GM19395 (cell line): ENCODE measurements at regions not wholly inside any gene's neighbourhood (a gene's known extent, or its start where the extent isn't known, plus 50 kb on each side); places are given as distances from the start of the nearest gene placed in this dataset.
"Not testable (repeated sequence)": the region's sequence is repeated elsewhere in the genome, so short reads cannot be mapped to it uniquely, and the experiment has no call there.

Experiments
- ATAC-seq: cut with Tn5 transposase; IDR thresholded peaks from one replicate; pipeline ENCODE4 v1.9.1; 2021; ENCODE audit warnings: mild to moderate bottlenecking, moderate library complexity; ENCODE audit not compliant: unreplicated experiment

DNA sequence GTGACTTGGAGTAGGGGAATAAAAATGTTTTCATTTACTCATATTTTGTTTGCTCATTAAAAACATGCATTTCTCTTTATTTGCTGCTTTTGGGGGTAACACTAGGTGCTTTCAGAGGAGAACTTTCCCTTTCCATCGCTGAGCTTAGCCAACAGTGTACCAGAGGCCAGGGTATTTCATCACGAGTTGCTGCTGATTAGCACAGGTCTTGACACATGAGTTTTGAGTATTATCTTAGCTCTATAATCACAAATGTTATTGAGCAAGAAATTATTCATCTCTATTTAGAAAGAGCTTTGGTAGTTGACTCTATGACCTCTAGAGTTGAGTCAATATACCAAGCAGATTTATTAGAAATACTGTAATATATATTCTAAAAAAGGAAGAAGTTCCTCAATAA is 375.9 kb downstream of the NXPH1 start:
- no peak for ATAC-seq

DNA sequence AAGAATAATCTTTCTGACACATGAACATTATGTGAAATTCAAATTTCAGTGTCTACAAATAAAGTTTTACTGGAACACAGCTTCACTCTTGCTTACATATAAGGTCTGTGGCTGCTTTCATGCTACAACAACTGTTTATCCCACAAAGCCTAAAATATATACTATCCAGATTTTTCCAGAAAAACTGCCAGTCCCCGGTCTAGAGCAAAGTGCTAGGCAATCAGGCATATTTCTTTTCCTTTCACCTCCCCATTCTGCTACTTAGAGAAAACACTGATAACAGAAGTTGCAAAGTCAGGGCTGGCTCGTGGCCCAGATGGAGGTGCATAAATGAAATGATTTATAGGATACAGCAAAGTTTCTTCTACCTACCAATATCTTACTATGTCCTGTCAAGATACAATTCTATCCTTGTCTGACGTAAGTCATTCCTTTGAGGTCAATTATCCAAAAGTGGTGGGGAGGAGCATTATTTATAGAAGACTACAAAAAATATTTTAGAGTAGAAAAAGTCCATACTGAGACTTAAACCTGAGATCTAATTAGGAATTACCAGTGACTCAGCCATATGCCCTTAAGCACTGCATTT is 384.1 kb downstream of the NXPH1 start:
- no peak for ATAC-seq

DNA sequence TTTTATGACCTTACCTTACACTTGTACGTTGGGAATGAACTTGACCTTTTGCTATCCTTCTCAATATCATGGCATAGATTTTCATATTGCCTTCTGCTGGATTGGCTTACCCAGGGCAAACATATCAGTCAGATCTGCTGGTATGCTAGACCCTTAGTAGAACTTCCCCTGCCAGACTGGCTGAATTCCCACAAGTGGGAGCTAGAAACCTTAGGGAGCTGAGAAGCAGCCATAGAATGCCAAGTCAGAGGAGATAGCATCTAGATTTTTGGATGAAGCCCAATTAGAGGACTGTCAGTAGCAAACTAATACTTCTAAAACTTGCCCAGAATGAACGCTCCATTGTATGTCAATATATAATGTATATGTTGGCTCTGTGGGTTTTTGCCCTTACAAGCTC is 385.0 kb downstream of the NXPH1 start:
- no peak for ATAC-seq

DNA sequence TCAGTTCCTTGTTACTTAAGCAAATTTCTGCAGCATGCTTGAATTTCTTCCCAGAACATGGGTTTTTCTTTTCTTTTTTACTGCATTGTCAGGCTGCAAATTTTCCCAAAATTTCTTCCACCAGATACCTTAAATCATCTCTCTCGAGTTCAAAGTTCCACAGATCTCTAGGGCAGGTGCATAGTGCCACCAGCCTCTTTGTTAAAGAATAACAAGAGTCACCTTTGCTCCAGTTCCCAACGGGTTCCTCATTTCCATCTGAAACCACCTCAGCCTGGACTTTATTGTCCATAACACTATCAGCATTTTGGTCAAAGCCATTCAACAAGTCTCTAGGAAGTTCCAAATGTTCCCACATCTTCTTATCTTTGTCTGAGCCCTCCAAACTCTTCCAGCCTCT is 389.2 kb downstream of the NXPH1 start:
- ATAC-seq, result no peak

DNA sequence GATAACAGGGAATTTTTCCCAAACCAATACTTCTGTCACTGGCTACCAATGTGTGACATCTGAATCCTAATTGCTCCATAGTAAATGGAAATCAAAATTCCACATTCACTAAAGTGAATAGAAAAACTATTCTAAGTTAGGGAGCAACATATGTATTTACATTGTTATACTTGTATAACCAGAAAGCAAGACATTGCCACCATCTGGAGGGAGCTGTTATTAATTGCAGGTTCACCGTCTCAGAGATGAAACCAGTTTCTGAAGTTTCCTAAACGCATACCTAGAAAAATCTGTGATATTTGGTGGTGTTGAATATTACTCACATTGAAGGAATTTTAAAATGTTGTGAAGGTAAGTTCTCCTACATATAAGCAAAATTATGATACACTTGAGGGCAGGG is 390.1 kb downstream of the NXPH1 start:
- ATAC-seq, result no peak

DNA sequence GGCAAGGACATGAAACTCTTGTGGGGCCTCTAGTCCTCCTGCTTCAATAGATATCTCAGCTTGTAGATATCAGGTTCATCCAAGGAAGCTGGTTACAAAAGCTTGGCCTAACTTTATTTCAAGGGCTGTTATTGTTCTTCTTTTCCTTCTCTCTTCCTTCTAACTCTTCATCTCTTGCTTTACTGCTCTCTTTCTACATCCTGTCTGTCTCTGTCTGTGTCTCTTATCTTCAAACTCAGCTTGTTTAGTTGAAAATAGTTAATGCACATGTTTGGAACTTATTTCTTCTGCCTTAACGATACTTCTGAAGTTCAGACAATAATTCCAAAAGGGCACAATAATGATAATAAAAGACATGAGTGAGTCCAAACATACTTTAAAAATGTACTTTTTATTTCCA is 393.9 kb downstream of the NXPH1 start:
- no peak for ATAC-seq

DNA sequence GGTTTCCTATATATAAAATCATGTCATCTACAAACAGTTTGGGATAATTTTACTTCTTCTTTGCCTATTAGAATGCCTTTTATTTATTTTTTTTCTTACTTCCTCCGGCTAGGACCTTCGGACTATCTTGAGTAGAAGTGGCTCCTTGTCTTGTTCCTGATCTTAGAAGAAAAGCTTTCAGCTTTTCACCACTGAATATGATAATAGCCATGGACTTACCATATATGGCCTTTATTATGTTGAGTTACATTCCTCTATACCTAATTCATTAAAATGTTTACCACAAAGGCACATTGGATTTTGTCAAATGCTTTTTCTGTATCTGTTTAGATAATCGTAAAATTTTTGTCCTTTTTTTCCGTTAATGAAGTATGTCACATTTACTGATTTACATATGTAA is 395.7 kb downstream of the NXPH1 start:
- no peak for ATAC-seq

DNA sequence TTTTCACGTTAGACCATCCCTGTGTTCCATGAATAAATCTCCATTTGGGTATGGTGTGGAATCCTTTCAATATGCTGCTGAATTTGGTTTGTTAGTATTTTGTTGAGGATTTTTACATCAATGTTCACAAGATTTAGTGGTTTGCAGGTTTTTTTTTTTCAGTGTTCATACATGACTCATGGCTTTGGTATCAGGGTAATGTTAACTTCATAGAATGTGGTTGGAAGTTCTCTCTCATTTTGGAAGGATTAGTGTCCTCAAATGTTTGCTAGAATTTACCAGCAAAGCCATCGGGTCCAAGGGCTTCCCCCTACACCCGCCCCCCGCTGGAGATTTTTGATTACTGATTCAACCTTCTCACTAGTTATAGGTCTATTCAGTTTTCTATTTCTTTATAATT is 398.0 kb downstream of the NXPH1 start:
- no peak for ATAC-seq

DNA sequence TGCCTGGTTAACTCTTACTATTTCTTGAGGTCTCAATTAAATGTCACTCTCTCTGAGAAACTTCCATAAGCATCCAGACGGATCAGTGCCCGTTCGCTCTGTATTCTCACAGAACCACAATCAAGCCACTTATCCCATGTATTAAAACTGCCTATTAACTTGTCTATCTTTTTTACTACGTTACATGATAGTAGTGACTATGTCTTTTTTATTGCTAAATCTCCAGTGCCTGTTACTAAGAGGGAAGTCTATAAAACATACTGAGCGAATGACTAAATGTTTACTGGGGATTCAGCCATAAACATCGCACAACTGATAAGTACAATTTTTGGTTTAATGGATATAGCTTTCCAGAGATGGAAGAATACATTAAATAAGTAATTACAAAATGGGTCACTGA is 399.9 kb downstream of the NXPH1 start:
- no peak for ATAC-seq

DNA sequence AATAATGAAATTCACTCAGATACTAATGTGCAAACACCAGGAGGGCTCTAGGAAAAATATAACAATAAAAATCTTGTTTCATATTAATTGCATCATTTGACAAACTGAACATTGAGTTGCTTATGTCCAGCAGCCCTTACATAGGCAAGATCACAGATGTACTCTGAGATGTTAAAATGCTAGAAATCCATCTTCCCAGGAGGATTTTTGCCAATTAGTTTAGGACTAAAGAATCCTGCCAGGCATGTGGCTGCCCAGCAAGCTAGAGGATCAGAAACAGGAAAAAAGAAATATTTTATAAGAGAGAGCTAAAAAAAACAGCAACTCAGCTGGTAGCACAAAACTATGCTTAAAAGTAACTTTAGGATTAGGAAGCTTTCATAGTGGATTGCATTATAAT is 407.8 kb downstream of the NXPH1 start:
- no peak for ATAC-seq

DNA sequence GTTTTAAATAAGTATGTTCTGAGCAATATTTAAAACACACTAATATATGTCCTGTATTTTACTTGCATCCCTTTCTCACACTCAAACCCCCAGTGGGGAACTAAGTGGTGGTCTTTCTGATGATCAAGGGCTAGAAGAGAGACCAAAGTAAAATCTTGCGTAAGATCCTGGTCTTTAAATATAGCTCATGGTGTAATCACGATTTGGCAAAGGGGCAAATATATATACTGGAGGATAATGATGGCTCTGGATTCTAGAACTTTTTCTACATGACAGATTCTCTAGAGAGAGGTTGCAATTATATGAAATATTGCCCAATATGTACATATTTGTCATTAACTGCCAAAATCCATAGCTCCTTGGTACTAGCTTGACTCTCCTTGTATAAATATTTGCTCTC is 438.3 kb downstream of the NXPH1 start:
- no peak for ATAC-seq

DNA sequence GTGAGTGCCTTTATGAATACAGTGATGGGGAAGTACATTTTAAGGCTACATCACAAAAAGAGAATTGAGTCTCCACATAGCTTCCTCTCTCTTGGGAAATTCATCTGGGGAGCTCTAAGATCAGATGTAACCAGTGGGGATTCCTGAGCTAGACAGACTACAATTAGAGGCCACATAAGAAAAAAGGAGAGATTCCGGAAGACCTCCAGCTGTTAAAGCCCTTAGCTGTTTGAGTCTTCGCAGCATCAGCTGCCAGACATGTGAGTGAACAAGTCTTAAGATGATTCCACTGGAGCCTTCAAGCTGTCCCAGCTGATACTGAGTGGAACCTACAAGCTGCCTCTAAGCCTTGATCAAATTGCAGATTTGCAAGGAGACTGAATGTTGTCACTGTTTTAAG is 448.5 kb downstream of the NXPH1 start:
- ATAC-seq, result no peak

DNA sequence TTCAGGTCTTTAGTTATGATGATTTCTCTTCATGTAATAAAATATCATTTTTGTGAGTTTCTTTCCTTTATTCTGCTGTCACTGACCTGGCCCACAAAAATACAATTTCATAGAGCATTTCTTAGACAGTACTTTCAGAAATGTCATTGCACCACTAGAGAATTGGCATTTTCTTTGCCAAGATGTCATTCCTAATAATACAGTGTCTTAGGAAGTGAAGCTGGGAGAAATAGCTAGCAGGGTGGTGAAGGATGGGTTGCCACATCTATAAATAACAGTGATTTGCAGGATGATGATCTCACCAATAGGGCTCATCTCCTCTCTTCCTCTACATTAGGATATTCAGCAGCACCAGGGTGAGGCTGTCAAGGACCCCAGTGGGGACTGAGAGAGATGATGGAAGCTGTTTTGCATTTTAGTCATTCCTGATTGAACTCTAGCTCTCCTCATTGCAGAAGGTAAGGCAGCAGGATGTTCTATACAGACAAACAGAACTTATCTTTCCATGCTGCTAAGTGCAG is 452.1 kb downstream of the NXPH1 start:
- no peak for ATAC-seq

DNA sequence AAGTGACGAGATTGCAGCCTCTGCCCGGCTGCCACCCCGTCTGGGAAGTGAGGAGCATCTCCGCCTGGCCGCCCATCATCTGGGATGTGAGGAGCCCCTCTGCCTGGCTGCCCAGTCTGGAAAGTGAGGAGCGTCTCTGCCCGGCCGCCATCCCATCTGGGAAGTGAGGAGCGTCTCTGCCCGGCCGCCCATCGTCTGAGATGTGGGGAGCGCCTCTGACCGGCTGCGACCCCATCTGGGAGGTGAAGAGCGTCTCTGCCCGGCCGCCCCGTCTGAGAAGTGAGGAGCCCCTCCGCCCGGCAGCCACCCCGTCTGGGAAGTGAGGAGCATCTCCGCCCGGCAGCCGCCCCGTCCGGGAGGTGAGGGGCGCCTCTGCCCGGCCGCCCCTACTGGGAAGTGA is 456.9 kb downstream of the NXPH1 start:
- ATAC-seq, result not testable (repeated sequence)

DNA sequence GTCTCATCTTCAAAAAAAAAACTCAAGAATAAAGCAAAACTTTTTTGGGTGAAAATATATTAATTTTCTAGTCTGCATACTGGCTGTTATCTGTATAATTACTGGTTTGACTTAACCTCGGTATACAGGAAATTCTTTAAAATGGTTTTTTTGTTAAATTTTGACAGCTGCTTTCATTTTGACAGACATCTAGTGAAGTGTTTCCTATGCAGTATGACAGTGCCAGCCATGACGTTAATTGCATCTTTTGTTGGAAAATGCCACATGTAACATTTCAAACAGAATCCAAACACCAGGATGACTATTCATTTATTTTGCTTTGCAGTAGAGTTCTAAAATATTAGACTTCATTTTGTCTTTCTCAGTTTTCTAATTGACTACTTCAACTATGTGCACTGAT is 460.4 kb downstream of the NXPH1 start:
- no peak for ATAC-seq

DNA sequence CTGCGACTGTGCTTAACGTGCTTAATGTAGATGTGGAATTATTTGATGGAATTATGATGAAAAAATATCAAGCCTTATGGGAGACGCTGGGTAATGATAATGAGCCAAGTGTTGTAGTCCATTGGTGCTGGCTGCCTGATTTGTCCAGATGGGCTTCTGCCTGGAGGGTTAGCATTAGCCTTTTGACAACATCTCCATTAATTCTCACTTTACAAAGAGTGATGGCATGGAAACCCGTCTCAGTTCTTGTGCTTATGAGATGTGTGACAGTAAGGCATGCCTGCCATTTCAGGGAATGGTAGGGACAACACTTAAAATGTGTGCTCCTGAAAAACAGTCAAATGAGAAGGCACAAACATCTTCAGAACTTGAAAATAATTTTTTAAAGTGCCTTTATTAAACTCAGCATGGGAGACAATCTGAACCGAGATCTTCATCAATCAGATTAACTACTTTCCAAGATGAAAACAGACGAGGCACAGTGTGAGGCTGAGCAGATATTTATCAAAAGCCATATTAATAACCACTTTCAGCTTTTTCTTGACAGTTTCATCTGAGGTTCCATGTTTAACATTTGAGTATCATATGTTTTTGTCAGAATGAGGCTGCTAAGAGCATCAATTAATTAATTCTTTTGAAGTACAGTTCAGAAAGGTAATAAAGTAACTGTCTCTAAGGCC is 473.1 kb downstream of the NXPH1 start:
- no peak for ATAC-seq

DNA sequence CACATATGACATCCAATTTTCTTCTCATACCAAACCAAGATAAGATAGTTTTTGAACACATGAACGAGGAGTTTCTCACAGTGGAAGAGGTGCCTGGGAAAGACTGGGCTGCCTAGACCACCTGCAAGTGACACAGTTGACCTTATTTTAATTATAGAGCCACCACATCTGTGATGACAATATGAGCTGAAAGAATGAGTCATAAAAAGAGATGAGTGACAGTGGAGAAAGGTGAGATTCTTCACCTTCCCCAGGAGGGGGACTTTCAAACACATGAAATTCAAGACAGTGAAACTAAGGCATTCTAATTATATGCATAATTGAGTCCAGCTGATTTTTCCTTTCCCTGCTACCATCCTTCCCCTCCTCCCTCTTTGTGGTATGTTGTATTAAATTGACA is 475.5 kb downstream of the NXPH1 start:
- no peak for ATAC-seq

DNA sequence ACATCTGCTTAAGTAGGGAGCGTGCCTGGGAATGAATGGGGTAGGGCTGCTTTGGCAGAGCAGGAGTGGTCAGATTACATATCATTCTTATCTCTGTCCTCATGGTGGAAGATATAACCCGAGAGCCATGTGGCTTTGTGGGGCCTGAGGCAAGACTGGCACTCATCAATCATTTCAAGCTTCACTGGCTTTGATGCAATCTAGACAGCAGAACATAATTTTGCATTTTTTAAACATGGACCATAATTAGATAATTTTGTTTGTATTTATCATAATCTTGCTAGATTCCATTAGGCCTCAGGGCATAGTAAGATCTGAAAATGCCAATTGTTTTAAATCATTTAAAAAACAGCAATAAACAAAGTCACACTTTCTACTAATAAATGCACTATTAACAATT is 480.3 kb downstream of the NXPH1 start:
- no peak for ATAC-seq

DNA sequence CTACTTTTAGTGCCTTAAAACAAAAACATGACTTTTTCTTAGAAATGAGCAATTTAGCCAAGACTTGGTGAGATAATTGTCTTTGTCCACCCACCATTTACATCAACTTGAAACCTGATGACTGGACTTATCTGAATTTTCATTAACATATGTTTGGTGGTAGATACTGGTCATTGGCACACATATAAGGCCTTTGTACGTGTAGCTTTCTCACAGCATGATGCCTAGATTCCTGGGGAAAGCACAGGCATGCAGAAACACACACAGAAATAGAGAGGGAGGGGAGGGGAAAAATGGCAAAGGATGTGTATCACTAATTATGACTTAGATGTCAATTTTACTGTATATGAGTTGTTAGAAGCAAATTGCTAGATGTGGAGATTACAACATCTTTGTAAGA is 488.4 kb downstream of the NXPH1 start:
- ATAC-seq, result no peak

DNA sequence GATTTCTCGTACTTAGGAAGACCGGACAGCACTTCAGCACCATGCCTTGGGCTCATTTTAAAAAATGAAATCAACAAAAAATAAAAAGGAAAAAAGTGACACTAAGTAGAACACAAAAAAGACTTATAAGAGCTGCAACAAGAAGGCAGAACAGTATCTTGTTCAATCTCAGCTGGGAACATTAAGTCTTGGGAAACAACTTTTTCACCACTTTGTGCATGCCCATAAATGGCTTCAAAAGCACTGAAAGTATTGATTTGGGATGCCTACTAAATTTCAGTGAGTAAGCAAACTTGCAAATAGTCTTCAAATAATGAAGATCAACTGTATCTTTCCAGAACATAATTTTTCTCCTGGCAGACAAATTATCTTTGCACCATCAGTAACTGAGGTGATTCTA is 489.3 kb downstream of the NXPH1 start:
- ATAC-seq, result no peak

DNA sequence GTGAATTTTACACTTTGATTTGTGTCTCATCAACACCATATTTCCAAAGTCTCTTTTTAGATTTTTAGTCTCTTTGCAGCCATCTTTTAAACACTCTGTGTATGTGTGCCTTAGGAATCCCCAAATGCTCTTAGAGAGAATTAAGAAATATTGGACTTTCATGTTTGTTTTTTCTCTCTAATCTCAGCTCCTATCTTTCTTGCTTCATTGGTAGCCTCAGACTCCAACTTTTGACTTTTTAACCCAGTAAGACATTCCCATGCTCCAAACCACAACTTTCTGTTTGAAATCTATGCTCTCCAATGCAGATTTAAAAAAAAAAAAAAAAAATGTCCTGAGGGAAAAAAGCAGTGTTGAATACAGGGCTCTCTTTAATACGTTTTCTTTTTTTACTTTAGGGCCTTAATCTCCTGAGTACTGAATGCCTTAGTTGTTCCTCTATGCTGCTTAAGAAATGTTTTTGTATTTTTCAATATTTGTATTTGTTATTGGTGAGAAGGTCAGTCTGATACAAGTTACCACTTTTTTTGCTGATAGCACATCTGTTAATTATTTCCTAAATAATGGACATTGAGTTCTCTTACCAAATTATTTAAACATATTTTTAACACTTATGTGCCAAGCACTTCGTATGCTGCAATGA is 489.9 kb downstream of the NXPH1 start:
- ATAC-seq, result no peak

DNA sequence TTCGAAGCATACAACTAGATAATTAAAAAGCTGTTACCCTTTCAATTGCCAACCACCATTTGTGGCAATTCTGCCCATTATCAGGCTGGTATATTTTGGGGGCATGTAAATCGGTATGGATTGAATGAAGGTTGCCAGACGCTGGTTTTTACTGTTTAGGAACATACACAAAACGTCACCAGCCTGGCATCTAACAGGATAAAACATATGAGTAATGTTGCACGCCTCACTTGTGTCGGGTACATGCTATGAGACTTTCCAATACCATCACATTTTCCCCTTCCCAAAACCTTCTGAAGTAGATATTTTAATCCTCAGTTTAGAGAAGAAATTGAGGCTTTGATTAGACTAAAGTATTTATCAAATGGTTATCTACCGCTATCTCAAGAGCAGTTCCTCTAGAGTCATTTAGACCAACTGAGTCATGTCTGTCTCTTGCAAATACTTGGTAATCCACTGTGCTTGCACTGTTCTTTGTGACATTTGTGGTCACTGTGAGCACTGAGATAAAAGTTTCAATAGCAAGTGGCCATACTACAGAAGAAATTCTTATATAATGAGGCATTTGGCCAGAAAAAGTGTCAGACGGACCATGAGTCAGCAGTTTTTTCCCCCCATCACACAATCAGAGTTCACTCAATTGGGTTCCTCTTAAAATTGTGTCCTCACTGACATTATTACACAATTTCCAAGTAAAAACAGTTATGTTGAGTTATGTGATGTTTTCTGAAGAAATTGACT is 498.7 kb downstream of the NXPH1 start:
- no peak for ATAC-seq
